NCI-H128 (cell line): ENCODE measurements at regions not wholly inside any gene's neighbourhood (a gene's known extent, or its start where the extent isn't known, plus 50 kb on each side); places are given as distances from the start of the nearest gene placed in this dataset.
"Not testable (repeated sequence)": the region's sequence is repeated elsewhere in the genome, so short reads cannot be mapped to it uniquely, and the experiment has no call there.

Experiments
- DNase-seq: peaks from one replicate; lab custom pipeline; 2025; ENCODE audit not compliant: unreplicated experiment; lab: John Stamatoyannopoulos, UW

DNA sequence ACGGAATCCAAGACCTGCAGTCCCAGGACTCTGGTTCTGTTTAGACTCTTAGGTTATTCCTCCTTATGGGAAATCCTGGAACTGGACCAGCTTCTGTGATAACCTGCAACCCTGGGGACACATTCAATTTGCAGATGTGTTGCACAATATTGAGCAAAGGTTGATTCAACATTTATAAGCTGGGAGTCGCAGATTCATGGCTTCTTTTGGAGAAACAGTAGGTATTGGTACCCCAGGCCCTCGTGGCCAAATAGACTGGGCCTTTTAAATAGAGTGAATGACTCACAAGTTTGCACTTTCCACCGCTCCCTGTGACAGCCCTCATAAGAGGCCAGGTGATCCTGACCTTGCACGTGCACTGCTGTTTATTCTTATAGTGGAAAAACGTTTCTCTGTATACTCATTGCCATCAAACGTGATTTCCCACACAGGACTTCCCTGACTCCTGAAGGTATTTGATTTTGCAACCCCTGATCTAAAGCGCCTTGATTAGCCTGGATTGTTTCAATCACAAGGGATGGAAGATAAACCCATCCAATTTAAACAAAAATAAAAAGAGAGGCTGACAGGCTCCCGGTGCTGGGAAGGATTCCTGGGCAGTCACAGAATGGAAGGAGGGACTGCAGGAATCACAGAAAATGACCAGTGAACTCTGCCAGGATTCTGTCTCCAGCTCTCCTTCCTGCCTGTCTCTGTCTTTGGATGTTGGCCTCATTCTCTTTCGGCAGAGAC is 98.0 kb downstream of the VCPKMT start:
- DNase-seq = no peak

DNA sequence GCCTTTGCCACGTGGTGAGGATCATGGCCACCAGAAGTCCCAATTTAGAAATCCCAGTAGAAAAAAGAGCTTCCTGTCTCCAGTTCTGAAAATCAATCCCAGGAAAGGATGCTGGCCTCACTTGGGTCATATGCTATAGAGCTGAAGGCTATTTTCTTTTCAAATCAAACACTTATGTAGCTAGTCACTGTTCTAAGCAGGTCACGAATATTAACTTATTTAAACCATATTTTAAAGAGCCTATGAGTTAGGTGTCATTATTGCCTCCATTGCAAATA is 97.5 kb downstream of the VCPKMT start:
- no peak for DNase-seq

DNA sequence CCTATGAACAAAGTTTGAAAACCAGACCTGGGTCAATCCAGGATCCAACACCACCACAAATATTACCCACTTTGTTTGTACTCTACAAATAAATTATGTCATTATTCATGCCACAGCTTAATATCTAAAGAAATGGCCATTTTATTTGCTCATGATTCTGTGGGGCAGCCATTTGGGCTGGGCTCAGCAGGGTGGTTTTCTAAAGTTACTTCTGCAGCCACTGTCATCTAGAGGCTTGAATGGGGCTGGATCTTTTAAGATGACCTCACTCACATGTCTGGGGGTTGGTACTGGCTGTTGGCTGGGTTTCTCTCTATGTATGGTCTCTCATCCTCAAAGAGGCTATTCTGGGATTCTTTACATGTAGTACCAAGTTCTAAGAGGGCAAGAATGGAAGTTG is 96.2 kb downstream of the VCPKMT start:
- DNase-seq = no peak

DNA sequence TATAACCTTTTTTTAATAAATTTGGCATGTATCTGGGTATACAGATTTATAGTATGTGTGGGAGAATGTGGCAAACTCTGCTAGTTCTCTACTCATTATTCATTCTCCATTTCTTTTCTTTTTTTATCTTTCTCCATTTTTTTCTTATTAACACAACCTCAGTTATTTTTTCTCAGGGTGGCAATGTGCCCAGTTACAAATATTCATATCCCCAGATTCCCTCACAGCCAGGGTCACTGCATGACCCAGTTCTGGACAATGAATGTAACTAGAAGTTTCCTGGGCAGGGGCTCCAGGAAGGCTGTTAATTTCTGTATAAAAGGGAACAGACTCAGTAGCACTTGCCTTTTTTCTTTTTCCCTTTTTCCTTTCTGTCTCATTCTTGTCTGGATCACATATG is 95.6 kb downstream of the VCPKMT start:
- no peak for DNase-seq

DNA sequence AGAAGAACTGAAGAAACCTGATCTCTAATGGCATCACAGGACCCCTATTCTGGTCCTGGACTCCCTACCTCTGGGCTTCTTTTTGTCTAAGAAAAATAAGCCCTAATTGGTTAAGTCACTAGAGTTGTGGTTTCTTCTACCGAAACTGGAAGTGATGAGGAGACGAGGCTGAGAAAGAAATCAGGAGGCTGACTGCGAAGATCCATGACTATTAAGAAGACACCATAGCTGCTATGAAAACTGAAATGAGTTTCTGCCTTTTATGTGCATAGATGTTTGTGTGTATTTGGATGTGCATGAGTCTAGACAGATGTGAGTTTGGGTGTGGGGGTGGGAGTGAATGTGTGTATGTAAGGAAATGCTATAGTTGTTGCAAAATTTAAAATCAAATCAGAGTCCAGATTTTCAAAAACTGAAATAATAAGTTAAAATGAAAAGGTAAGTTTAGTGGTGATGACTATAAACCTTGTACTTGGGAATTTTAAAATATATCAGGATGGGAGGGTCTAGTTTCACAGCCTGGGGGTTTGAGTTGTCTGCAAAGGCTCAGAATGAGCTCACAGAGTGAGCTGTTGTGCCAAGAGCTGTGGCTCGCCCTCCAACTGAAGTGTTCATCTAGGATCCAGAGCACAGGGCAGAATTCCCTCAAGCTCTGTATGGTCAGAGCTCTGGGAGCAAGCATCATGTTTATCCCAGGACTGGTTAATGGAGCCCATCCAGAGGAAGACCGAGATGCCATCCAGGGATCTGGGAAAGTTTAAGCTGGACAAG is 94.9 kb downstream of the VCPKMT start:
- no peak for DNase-seq

DNA sequence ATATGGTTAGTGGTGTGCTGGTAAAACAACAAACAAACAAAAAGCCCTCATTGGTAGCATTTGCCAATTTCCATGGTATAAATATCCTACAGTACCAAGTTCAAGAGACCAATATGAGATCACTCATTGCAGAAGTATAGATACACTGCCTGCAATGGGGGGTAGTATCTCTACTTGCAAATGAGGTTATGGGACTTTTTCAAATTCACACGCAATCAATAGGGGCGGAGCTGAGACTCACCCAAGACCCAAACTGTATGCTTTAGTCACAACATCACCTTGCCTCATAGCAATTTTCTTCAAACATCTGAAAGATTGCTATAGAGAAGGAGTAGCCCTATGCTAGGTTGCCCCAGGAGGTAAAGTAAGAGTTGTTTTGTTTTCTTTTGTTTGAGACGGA is 93.7 kb downstream of the VCPKMT start:
- no peak for DNase-seq

DNA sequence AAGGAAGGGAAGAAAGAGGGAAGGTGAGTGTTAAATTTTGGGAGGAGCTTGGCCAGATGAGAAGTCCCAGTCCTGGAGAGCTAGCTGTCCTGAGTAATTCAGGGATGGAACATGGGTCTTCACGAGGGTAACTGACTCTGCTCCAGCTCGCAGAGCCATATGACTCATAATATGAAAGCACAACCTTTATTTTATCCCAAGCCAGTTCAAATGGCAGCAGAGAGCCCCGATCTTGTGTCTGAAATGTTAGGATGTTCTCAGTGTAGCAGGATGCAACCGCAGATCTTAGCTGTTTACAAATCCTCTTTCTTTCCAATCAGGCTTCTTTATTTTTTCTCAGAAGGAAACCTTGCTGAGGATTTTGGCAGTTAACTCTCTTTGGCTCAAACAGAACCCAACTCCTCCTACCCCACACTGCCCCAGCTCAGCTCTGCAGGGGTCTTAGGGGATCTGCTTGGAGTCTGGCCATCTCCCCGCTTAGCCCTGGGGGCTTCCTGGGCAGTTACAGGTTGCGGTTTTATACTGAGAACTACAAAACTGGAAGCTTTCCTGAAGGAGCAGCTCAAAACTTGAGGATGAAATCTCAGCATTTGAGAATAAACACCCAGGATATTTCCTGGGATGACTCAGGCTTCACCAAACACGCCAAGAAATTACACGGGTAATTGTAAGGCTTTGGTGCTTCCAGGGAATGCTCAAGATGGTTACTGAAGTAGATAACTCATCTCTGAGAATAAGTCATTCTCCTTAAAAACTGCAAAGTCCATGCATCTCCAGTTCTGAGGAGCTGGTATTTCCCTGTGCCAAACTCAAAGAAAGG is 92.5 kb downstream of the VCPKMT start:
- no peak for DNase-seq

DNA sequence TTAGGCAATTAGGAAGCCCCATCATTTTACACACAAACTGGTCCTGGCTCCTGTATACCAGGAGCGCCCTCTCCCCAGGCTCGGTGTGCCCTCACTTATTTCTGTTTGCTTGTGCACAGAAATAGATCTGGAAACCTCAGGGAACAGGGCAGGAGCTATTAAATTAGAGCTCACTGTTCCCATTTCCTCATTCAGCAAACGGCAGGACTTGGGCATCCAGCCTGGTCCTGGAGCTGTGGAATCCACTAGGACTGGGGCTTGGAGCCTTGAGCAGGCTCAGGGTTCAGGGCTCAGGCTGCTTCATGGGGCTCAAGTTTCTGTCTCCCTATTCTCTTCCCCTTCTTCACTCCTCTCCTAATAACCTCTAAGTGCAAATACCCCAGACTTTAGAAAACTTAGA is 91.3 kb downstream of the VCPKMT start:
- no peak for DNase-seq

DNA sequence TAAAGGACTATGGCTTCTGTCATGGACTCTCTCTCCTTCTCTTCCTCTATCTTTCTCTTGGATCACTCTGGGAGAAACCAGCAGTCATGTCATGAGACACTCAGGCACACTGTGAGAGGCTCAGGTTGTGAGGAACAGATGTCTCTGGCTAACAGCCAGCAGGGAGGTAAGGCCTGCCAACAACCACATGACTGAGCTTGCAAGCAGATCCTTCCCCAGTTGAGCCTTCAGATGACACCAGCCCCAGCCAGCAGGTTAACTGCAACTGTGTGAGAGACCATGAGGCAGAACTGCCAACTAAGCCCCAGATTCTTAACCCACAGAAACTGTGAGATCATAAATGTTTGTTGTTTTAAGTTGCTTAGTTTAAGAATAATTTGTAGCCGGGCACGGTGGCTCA is 90.6 kb downstream of the VCPKMT start:
- no peak for DNase-seq

DNA sequence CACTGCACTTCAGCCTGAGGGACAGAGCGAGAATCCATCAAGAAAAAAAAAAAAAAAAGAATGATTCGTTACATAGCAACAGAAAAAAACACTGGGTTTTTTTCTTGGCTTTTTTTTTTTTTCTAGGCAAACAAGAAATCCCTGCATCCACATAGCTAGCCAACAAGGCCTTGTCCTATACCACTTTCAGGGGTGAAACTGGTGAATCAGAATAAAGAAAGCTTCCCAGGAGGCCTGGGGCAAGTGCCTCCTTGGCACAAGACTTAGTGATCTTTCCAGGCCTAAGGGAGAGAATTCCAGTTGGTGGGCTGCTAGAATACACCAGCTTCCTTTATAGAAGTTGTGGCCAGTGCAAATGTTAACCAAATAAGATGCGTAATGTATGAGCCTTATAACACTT is 90.0 kb downstream of the VCPKMT start:
- no peak for DNase-seq

DNA sequence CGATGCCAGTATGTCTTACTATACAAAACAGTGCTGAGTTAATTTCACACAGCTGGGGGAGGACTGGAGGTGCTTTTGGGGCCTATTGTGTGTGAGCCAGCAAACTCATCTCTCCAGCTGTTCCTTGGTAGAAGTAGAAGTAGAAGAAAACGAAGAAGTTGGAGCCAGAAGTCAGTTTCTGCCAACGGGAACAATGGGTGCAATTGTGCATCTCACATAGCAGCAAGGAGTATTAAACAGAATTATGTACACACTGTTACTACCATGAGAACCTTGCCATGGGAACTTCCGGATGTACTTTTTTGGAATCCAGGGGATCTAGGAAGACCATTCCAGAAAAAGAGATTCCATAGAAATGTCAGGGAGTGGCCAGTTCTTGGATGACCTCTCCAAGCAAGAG is 88.6 kb downstream of the VCPKMT start:
- no peak for DNase-seq

DNA sequence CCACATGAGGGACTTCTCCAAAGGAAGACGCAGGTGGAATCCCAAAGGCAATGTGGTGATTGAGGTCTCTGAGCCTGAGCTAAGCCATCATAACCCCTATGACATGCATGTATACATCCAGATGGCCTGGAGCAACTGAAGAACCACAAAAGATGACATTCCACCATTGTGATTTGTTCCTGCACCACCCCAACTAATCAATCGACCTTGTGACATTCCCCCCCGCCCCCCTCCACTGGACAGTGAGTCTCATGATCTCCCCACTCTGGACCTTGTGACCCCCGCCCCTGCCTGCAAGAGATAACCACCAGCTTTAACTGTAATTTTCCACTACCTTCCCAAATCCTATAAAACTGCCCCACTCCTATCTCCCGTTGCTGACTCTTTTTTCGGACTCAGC is 87.9 kb downstream of the VCPKMT start:
- DNase-seq = no peak

DNA sequence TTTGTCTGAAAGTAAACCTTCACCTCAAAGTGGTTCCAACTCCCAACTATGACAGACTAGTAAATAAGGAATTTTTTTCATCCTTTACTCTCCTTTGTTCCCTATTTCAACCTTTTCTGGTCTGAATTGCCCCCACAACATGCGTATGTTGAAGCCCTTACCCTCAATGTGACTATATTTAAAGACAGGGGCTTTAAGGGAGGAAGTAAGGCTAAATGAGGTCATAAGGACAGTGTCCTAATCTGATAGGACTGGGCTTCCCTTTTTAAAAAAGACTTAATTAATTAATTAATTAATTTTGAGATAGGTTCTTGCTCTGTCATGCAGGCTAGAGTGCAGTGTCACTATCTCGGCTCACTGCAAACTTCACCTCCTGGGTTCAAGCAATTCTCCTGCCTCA is 86.3 kb downstream of the VCPKMT start:
- no peak for DNase-seq

DNA sequence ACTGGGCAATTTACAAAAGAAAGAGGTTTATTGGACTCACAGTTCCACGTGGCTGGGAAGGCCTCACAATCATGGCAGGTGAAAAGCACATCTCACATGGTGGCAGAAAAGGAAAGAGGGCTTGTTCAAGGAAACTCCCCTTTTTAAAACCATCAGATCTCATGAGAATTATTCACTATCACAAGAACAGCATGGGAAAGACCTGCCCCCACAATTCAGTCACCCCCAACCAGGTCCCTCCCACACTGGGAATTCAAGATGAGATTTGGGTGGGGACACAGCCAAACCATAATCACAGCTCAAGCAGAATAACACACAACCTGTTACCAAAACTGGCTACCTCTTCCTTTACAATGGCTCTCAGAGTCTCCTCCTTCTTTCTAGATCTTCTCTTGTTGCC is 85.5 kb downstream of the VCPKMT start:
- not testable (repeated sequence) for DNase-seq

DNA sequence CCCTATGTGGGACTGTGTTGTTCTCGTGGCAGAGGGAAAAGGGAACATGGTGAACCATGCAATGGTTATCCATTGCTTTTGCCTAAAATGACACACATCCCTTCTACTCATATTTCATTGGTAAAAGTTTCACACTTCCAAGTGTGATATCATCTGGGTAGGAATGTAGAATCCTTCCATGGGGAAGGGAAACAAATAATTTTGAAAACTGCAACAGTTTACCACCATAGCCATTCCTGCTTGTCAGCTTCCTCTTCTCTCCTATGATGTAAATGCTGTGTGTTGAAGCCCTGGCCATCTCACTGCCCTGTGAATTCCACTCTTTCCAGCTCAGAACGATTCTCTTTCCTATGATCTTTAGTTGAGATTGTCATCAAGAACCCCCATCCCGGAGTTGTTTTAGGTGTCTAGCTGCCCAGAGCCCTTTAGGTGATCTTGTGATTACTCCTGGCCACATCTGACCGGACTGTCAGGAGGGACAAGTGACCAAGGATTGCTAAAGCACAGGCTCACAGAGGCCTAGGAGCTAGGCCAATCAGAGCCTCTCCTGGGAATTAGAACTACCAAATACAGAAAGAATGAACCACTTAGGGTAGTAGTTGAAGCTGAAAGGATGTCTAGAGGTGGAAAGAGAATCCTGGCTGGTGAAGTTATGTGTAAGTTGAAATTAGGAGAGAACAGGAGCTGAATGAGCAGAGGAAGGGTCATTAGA is 84.6 kb downstream of the VCPKMT start:
- DNase-seq = no peak

DNA sequence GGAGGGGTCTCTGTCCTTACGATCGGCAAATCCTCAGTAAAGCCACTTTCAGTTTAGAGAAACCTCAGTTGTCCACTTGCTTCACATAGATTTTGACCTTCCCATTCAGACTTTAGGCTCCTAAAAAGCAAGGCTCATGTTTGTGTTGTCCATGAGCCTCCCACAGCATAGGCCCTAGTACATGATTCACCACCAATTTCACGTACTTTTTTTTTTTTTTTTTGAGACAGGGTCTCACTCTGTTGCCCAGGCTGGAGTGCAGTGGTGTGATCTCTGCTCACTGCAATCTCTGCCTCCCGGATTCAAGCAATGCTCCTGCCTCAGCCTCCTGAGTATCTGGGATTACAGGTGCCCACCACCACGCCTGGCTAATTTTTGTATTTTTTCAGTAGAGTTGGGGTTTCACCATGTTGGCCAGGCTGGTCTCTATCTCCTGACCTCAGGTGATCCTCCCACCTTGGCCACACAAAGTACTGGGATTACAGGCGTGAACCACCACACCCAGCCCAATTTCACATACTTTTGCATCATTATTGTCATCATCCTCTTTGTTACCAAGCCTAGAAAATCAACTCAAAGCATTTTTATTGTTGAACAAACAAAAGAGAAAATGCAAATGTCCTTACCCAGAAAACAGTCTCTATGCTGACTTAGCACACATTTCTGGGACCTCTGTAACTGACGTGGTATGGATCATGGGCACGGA is 83.8 kb downstream of the VCPKMT start:
- not testable (repeated sequence) for DNase-seq

DNA sequence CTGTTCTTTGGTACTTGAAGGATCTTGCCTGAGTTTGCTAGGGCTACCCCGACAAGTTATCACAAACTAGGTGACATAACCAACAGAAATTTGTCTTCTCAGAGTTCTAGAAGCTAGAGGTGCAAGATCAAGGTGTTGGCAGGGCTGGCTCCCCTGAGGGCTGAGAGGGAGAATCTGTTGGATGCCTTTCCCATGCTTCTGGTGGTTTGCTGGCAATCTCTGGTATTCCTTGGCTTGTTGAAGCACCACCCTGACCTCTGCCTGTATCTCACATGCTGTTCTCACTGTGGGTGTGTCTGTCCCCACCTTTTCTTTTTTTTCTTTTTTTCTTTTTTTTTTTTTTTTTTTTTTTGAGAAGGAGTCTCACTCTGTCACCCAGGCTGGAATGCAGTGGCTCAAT is 81.2 kb downstream of the VCPKMT start:
- no peak for DNase-seq

DNA sequence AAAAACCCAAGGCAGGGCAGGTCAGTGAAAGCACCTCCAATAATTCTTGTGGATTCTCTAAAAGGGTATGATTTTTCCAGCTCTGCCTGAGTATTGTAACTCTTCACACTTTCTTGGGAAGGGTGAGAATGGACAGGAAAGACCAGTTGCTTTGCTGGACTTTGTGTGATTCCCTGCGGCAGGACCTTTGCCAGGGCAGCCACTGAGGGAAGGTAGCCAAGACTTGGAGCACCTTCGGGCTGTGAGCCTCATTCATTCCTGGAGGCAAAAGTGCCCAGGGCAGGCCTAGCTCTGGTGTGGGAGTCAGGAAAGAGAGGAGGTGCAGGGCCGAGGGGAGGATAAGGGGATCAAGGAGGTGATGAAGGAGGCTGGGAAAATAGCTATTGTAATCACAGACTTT is 80.2 kb downstream of the VCPKMT start:
- no peak for DNase-seq

DNA sequence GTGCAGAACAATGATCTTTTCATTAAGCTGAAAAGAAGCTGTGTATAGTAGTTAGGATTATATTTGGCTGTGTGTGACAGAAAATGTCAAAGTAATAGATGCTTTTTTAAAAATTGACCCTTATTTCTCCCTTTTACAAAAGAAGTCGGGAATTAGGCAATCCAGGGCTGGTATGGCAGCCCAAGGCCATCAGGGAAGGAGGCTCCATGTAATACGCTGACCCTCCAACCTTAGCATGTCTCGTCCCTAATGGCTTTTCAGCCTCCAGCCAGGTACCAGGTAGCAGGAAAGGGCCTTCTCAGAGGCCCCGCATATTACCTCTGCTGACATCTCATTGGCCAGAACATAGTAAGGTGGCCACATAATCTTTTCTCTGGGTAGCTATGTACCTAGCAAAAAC is 79.7 kb downstream of the VCPKMT start:
- DNase-seq = no peak

DNA sequence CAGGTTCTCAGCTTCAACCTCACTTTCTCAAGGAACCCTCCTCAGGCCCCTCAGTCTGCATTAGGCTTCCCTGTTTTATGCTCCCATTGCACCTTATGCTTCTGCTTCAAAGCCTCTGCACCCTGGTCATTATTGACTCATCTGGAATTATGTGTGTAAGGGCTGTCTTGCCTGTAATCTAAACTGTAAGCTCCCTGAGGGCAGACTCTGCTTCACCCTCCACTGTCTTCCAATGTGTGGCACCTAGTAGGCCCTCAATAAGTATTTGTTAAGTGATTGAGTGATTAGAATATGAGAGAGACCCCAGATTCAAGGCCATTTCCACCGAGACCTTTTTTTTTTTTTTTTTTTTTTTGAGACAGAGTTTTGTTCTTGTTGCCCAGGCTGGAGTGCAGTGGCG is 79.1 kb downstream of the VCPKMT start:
- no peak for DNase-seq

DNA sequence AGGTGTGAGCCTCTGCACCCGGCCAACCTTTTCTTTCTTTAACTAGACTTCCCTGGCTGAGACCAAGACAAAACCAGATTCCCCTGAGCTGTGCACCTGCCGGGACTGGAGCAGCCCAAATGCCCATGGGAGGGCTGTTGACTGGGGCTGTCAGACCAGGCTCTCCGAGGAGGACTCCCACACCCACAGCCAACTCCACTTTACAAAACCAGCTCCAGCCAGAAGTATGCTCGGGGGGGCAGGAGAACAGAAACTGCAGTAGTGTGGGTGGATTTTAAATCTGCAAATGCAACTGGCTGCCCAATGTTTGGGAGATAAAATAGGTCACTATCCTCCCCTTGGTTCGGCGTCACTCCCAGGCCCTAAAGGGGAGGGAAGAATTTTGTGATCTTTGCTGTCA is 78.5 kb downstream of the VCPKMT start:
- no peak for DNase-seq
